Mesothelial cell of epicardium (in vitro differentiated cells): ENCODE measurements at regions not wholly inside any gene's neighbourhood (a gene's known extent, or its start where the extent isn't known, plus 50 kb on each side); places are given as distances from the start of the nearest gene placed in this dataset.

ENCODE experiments used
- DNase-seq, 2 experiments: peaks; one replicate each; pipeline ENCODE4 v3.0.0; 2021; ENCODE audit warnings: low spot score in 2 of 2; ENCODE audit not compliant: unreplicated experiment in 2 of 2
- H3K27ac Mint-ChIP-seq: 2 replicates; pipeline ENCODE4 v1.8.0; 2021; ENCODE audit warnings: mixed read lengths
- H3K27me3 Mint-ChIP-seq: 2 replicates; pipeline ENCODE4 v1.8.0; 2021; ENCODE audit warnings: low read depth, mixed read lengths
- H3K36me3 Mint-ChIP-seq: 2 replicates; pipeline ENCODE4 v1.8.0; 2021; ENCODE audit warnings: mixed read lengths
- H3K4me1 Mint-ChIP-seq: 2 replicates; pipeline ENCODE4 v1.8.0; 2021; ENCODE audit warnings: mixed read lengths
- H3K4me3 Mint-ChIP-seq: 2 replicates; pipeline ENCODE4 v1.8.0; 2021; ENCODE audit warnings: mild to moderate bottlenecking, moderate library complexity, mixed read lengths
- H3K9me3 Mint-ChIP-seq: 2 replicates; pipeline ENCODE4 v1.8.0; 2021; ENCODE audit warnings: mixed read lengths
- CTCF ChIP-seq: fragments of 200-600 bp; sonication (generic); IDR thresholded peaks from one replicate; pipeline ENCODE4 v1.5.0; 2021; ENCODE audit warnings: antibody characterized with exemption; ENCODE audit not compliant: unreplicated experiment

DNA sequence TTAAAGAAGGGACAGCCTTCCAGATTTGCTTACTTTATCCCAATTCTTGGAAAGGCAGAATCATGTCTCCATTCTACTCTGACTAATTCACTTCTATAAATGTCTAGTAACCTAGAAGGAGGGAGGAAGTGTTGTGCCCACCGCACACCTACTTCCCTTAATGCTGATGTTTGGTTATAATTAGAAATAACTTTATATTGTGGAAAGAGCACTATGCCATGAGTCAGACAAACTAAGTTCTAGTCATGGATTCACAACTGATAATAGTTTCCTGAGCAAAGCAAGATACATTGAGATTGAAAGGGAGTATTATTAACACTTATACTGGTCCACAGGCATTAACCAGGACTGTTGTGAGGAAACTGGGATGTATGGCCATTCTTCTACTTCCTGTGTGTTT, 345.9 kb upstream of the RPS23 start:
- Mint-ChIP-seq H3K4me3 (no peak overlapping the region), H3K27ac (no peak overlapping the region), H3K4me1 (peaks cover 12% of the 10 kb centered on the region), H3K9me3 (peaks cover 14% of the 10 kb centered on the region), H3K27me3 (no peaks in the 10 kb centered on the region), H3K36me3 (no peaks in the 10 kb centered on the region)
- no peak for TF ChIP-seq CTCF
- no peak for DNase-seq

GRCh38 chr5:82622711-82623514, 344.8 kb upstream of the RPS23 start:
- Mint-ChIP-seq H3K36me3 (peaks cover 5% of the 10 kb centered on the region), H3K4me3 (no peak overlapping the region), H3K9me3 (peaks cover 20% of the 10 kb centered on the region), H3K27ac (peak overlapping the region; percentile 86), H3K27me3 (no peaks in the 10 kb centered on the region), H3K4me1 (peaks cover 10% of the 10 kb centered on the region)
- no peak for DNase-seq
- no peak for TF ChIP-seq CTCF

DNA sequence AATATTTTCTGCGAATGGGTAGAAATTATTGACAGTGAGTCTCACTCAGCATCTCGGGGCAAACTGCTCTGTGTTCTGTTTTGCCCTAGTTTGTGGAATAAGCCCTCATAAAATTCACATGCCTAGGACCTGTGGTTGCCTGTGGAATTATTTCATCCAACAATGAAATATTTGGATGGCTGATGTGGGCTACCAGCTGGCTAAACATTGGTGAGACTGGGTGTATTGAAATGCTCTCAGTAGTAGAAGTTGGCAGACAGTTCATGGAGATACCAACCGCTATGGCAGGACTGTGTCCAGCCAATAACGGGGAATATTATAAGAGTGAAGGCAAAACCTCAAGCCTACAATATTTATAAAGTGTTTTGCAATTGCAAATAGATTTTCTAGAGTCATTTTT, 344.1 kb upstream of the RPS23 start:
- Mint-ChIP-seq H3K36me3 (peaks cover 5% of the 10 kb centered on the region), H3K27ac (peak overlapping the region; percentile 86)
- TF ChIP-seq CTCF: no peak

DNA sequence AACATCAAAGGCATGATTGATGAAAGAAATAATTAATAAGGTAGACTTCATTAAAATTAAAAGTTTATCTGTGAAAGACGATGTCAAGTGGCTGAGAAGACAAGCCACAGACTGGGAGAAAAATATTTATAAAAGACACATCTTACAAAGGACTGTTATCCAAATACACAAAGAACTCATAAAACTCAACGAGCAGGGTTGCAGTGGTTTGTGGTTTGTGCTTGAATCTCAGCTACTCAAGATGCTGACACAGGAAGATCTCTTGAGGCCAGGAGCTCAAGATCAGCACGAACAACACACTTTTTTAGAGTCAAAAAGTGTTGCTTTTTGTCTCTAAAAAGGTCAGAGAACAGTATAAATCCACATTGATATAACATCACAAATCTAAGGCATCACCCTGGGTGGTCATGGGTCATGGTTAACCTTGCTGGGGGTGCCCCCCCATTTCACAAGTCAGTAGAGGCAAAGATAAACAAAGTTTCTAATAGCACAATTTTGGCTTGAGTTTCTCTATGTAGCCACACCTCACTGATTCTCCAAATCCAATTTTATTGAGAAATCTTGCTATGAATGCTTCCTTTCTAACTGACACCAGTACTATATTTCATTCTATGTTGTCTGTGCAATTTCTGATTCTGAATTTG, 342.9 kb upstream of the RPS23 start:
- no peak for DNase-seq
- TF ChIP-seq CTCF: no peak
- H3K27me3 Mint-ChIP-seq: no peaks in the 10 kb centered on the region
- peak overlapping the region; percentile 51 for H3K27ac Mint-ChIP-seq
- peaks cover 19% of the 10 kb centered on the region for H3K9me3 Mint-ChIP-seq
- H3K4me3 Mint-ChIP-seq: no peak overlapping the region
- peaks cover 10% of the 10 kb centered on the region for H3K4me1 Mint-ChIP-seq
- peaks cover 5% of the 10 kb centered on the region for H3K36me3 Mint-ChIP-seq

More for the DNA sequence above, 344.1 kb upstream of the RPS23 start:
- Mint-ChIP-seq H3K4me3 (no peak overlapping the region), H3K4me1 (peaks cover 10% of the 10 kb centered on the region), H3K27me3 (no peaks in the 10 kb centered on the region), H3K9me3 (peaks cover 20% of the 10 kb centered on the region)
- DNase-seq: no peak

GRCh38 chr5:82619097-82619496, 340.9 kb upstream of the RPS23 start:
- Mint-ChIP-seq H3K9me3 (peaks cover 22% of the 10 kb centered on the region), H3K27ac (no peak overlapping the region)

More at GRCh38 chr5:82619097-82619496, 340.9 kb upstream of the RPS23 start:
- peaks cover 10% of the 10 kb centered on the region for H3K4me1 Mint-ChIP-seq
- TF ChIP-seq CTCF: no peak
- no peaks in the 10 kb centered on the region for H3K27me3 Mint-ChIP-seq
- DNase-seq: no peak
- H3K4me3 Mint-ChIP-seq: no peak overlapping the region
- peaks cover 6% of the 10 kb centered on the region for H3K36me3 Mint-ChIP-seq
